ENCODE measurements at regions not wholly inside any gene's neighbourhood (a gene's known extent, or its start where the extent isn't known, plus 50 kb on each side); places are given as distances from the start of the nearest gene placed in this dataset.

DNA sequence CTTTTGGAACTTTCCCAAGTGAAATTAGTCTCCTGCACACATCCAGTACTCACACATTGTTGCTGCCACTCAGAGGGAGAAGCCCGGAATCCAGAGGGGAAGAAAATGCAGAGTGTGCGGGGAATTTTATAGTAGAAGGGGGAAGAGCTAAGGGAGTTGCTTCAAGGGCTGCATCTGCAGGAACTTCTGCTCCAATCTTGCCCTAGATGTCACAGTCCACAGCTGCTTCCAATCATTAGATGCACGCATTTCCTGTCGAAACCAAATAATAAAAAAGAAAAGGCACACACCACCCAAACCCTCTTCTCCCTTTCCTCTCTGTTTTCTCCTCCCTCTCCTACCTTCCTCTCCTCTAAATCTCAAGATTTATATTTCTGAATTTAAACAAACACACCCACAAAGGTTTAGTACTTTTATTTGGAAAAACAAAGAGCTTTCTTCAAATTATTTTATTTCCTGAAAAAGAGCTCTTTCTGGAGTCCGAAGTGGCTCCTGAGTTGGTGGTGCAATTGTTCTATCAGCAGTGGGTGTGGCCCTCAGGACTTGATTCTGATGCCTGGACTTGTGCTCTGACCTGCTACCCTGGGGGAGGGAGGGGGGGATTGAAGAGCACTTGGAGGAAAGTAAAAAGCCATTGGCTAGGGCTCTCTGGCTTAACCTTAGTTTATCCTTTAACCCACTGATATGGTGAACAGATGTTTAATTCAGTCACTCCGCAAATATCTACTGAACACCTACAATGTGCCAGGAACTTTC lies 72.0 kb downstream of the KCNE4 start:
- ATAC-seq (no peak), DNase-seq (ENCODE audit: low read depth, low spot score) (no peak), FAIRE-seq (no peak)
- ChIA-PET POLR2A (no interaction called here), SMC1A (ENCODE audit: uncharacterized antibody, unreplicated experiment) (interaction anchor here (0.8 kb wide), 1 partner anchor 10 kb away, joined by 3 read pairs; no protein-coding TSS in a partner anchor), CTCF (interaction anchor here (0.7 kb wide), 1 partner anchor 40 kb away, joined by 3 read pairs; no protein-coding TSS in a partner anchor), RAD21 (ENCODE audit: unreplicated experiment) (no interaction called here)
- in situ Hi-C loops (cut with MboI) (no loop called here), intact Hi-C loops (cut with micrococcal nuclease; ENCODE audit: unreplicated experiment) (no loop called here)
- Histone ChIP-seq H3K4me1 (ENCODE audit: control insufficient read depth, insufficient read depth, low read length) (no peaks in the 10 kb centered on the region), H3K4me3 (no peak overlapping the region), H3K4me2 (ENCODE audit: control insufficient read depth, insufficient read depth) (no peak overlapping the region), H3K9ac (ENCODE audit: control insufficient read depth, insufficient read depth, low read length) (no peak overlapping the region), H2AFZ (ENCODE audit: control insufficient read depth, low read depth, low read length) (no peak overlapping the region), H3K9me3 (replicated peaks; ENCODE audit: control insufficient read depth, insufficient read depth, low read length) (no peaks in the 10 kb centered on the region), H3K79me2 (ENCODE audit: control insufficient read depth, insufficient read depth, low read length) (no peaks in the 10 kb centered on the region), H4K20me1 (ENCODE audit: control insufficient read depth, insufficient read depth) (no peaks in the 10 kb centered on the region), H3K36me3 (ENCODE audit: control insufficient read depth in 2 of 2, insufficient read depth in 2 of 2, low read length in 1 of 2) (no peaks in the 10 kb centered on the region), H3K27ac (ENCODE audit: control insufficient read depth, insufficient read depth) (no peak overlapping the region), H3K27me3 (replicated peaks in 1 of 2; ENCODE audit: control insufficient read depth in 2 of 2, insufficient read depth in 2 of 2, low read length in 1 of 2) (no peaks in the 10 kb centered on the region; a peak in 2 of 4 replicates)
- no TSS peak for BruUV-seq (replicated peaks)
- WGBS (ENCODE audit: insufficient coverage, insufficient replicate concordance, low lambda C conversion rate, missing lambda C conversion rate) = 27% methylated on average over 6 of the region's 6 CpGs
- TF ChIP-seq, protein P1, sequence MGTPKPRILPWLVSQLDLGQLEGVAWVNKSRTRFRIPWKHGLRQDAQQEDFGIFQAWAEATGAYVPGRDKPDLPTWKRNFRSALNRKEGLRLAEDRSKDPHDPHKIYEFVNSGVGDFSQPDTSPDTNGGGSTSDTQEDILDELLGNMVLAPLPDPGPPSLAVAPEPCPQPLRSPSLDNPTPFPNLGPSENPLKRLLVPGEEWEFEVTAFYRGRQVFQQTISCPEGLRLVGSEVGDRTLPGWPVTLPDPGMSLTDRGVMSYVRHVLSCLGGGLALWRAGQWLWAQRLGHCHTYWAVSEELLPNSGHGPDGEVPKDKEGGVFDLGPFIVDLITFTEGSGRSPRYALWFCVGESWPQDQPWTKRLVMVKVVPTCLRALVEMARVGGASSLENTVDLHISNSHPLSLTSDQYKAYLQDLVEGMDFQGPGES (IDR thresholded peaks at IDR 0.05) = no peak
- TF ChIP-seq RCOR1 (conservative IDR thresholded peaks at IDR 0.05; ENCODE audit: low read depth, low read length) (no peak), TCF12 (IDR thresholded peaks at IDR 0.05; ENCODE audit: low read depth, low read length) (no peak), RELA (IDR thresholded peaks at IDR 0.05; ENCODE audit: borderline replicate concordance, partially characterized antibody) (no peak), WRNIP1 (IDR thresholded peaks at IDR 0.05; ENCODE audit: borderline replicate concordance, low read depth, low read length) (no peak), RFX5 (IDR thresholded peaks at IDR 0.05; ENCODE audit: low read depth, low read length) (no peak), NR2C2 (IDR thresholded peaks at IDR 0.05; ENCODE audit: borderline replicate concordance, control insufficient read depth, insufficient read length, low read depth) (no peak), SREBF2 (IDR thresholded peaks at IDR 0.05; ENCODE audit: low read length) (no peak), CHD4 (IDR thresholded peaks at IDR 0.05) (no peak), KLF5 (IDR thresholded peaks at IDR 0.05; ENCODE audit: partially characterized antibody) (no peak), MTA2 (IDR thresholded peaks at IDR 0.05; ENCODE audit: low read depth) (no peak), NR2C1 (IDR thresholded peaks at IDR 0.05) (no peak), MEF2A (IDR thresholded peaks at IDR 0.05; ENCODE audit: insufficient read depth, low read depth, low read length) (no peak)
- TF ChIP-seq, protein P2, sequence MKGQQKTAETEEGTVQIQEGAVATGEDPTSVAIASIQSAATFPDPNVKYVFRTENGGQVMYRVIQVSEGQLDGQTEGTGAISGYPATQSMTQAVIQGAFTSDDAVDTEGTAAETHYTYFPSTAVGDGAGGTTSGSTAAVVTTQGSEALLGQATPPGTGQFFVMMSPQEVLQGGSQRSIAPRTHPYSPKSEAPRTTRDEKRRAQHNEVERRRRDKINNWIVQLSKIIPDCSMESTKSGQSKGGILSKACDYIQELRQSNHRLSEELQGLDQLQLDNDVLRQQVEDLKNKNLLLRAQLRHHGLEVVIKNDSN (IDR thresholded peaks at IDR 0.05; ENCODE audit: borderline replicate concordance, extremely low read length, insufficient read depth, low read depth, low read length) = no peak
- TF ChIP-seq, protein P3, sequence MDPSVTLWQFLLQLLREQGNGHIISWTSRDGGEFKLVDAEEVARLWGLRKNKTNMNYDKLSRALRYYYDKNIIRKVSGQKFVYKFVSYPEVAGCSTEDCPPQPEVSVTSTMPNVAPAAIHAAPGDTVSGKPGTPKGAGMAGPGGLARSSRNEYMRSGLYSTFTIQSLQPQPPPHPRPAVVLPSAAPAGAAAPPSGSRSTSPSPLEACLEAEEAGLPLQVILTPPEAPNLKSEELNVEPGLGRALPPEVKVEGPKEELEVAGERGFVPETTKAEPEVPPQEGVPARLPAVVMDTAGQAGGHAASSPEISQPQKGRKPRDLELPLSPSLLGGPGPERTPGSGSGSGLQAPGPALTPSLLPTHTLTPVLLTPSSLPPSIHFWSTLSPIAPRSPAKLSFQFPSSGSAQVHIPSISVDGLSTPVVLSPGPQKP (IDR thresholded peaks at IDR 0.05; ENCODE audit: low read depth, low read length) = no peak
- TF ChIP-seq, protein P4, sequence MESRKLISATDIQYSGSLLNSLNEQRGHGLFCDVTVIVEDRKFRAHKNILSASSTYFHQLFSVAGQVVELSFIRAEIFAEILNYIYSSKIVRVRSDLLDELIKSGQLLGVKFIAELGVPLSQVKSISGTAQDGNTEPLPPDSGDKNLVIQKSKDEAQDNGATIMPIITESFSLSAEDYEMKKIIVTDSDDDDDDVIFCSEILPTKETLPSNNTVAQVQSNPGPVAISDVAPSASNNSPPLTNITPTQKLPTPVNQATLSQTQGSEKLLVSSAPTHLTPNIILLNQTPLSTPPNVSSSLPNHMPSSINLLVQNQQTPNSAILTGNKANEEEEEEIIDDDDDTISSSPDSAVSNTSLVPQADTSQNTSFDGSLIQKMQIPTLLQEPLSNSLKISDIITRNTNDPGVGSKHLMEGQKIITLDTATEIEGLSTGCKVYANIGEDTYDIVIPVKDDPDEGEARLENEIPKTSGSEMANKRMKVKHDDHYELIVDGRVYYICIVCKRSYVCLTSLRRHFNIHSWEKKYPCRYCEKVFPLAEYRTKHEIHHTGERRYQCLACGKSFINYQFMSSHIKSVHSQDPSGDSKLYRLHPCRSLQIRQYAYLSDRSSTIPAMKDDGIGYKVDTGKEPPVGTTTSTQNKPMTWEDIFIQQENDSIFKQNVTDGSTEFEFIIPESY (IDR thresholded peaks at IDR 0.05) = no peak
- TF ChIP-seq, protein P5, sequence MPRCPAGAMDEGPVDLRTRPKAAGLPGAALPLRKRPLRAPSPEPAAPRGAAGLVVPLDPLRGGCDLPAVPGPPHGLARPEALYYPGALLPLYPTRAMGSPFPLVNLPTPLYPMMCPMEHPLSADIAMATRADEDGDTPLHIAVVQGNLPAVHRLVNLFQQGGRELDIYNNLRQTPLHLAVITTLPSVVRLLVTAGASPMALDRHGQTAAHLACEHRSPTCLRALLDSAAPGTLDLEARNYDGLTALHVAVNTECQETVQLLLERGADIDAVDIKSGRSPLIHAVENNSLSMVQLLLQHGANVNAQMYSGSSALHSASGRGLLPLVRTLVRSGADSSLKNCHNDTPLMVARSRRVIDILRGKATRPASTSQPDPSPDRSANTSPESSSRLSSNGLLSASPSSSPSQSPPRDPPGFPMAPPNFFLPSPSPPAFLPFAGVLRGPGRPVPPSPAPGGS (IDR thresholded peaks at IDR 0.05; ENCODE audit: borderline replicate concordance, insufficient read depth, low read depth, low read length, poor library complexity, severe bottlenecking) = no peak

All from GM12878 (cell line).